Osteocyte (in vitro differentiated cells): ENCODE measurements at regions not wholly inside any gene's neighbourhood (a gene's known extent, or its start where the extent isn't known, plus 50 kb on each side); places are given as distances from the start of the nearest gene placed in this dataset.

Experiments
- DNase-seq: peaks from one replicate; pipeline ENCODE4 v3.0.0; 2021; ENCODE audit warnings: mixed read lengths; ENCODE audit not compliant: unreplicated experiment; ENCODE audit errors: extremely low spot score
- H3K27ac Mint-ChIP-seq: one replicate; pipeline ENCODE4 v1.8.0; 2021; ENCODE audit warnings: mild to moderate bottlenecking, mixed read lengths; ENCODE audit not compliant: unreplicated experiment
- H3K27me3 Mint-ChIP-seq: one replicate; pipeline ENCODE4 v1.8.0; 2021; ENCODE audit warnings: mixed read lengths; ENCODE audit not compliant: unreplicated experiment
- H3K36me3 Mint-ChIP-seq: one replicate; pipeline ENCODE4 v1.8.0; 2021; ENCODE audit warnings: mixed read lengths; ENCODE audit not compliant: unreplicated experiment
- H3K4me1 Mint-ChIP-seq: one replicate; pipeline ENCODE4 v1.8.0; 2021; ENCODE audit warnings: mixed read lengths; ENCODE audit not compliant: unreplicated experiment
- H3K4me3 Mint-ChIP-seq: one replicate; pipeline ENCODE4 v1.8.0; 2021; ENCODE audit warnings: mild to moderate bottlenecking, moderate library complexity, mixed read lengths; ENCODE audit not compliant: unreplicated experiment
- H3K9me3 Mint-ChIP-seq: one replicate; pipeline ENCODE4 v1.8.0; 2021; ENCODE audit warnings: mixed read lengths; ENCODE audit not compliant: unreplicated experiment
- CTCF ChIP-seq: fragments of 200-600 bp; sonication (generic); IDR thresholded peaks from 2 replicates; pipeline ENCODE4 v1.5.0; 2021; ENCODE audit warnings: antibody characterized with exemption, mild to moderate bottlenecking, moderate library complexity

- no peak overlapping the region for H3K4me3 Mint-ChIP-seq
- no peaks in the 10 kb centered on the region for H3K27me3 Mint-ChIP-seq
- no peak for TF ChIP-seq CTCF
- no peaks in the 10 kb centered on the region for H3K36me3 Mint-ChIP-seq
- H3K9me3 Mint-ChIP-seq = no peaks in the 10 kb centered on the region
- H3K4me1 Mint-ChIP-seq = no peaks in the 10 kb centered on the region
- no peak overlapping the region for H3K27ac Mint-ChIP-seq
- DNase-seq = no peak
These were observed 192.0 kb downstream of the HNRNPD start for GRCh38 chr4:82181789-82182188.

GRCh38 chr4:82172186-82172585 is 201.6 kb downstream of the HNRNPD start:
- TF ChIP-seq CTCF = no peak
- Mint-ChIP-seq H3K36me3 (no peaks in the 10 kb centered on the region), H3K27ac (no peak overlapping the region), H3K27me3 (no peaks in the 10 kb centered on the region), H3K9me3 (no peaks in the 10 kb centered on the region), H3K4me1 (no peaks in the 10 kb centered on the region), H3K4me3 (no peak overlapping the region)
- no peak for DNase-seq

- Mint-ChIP-seq H3K27me3 (no peaks in the 10 kb centered on the region), H3K4me3 (no peak overlapping the region), H3K36me3 (no peaks in the 10 kb centered on the region), H3K27ac (no peak overlapping the region), H3K9me3 (no peaks in the 10 kb centered on the region), H3K4me1 (no peaks in the 10 kb centered on the region)
- TF ChIP-seq CTCF = no peak
- no peak for DNase-seq
These were observed 202.1 kb downstream of the HNRNPD start for GRCh38 chr4:82171531-82172155.

GRCh38 chr4:82149750-82150149 is 224.0 kb downstream of the HNRNPD start:
- DNase-seq = no peak
- Mint-ChIP-seq H3K4me1 (no peaks in the 10 kb centered on the region), H3K36me3 (no peaks in the 10 kb centered on the region), H3K27ac (no peak overlapping the region), H3K4me3 (no peak overlapping the region), H3K27me3 (peaks cover 4% of the 10 kb centered on the region), H3K9me3 (no peaks in the 10 kb centered on the region)
- no peak for TF ChIP-seq CTCF

- TF ChIP-seq CTCF = no peak
- Mint-ChIP-seq H3K4me1 (no peaks in the 10 kb centered on the region), H3K27me3 (no peaks in the 10 kb centered on the region), H3K4me3 (no peak overlapping the region), H3K27ac (no peak overlapping the region), H3K9me3 (no peaks in the 10 kb centered on the region), H3K36me3 (no peaks in the 10 kb centered on the region)
- DNase-seq = no peak
These were observed 227.9 kb downstream of the HNRNPD start for GRCh38 chr4:82145850-82146249.
